Body of pancreas (tissue), 4 donors: ENCODE measurements at regions not wholly inside any gene's neighbourhood (a gene's known extent, or its start where the extent isn't known, plus 50 kb on each side); places are given as distances from the start of the nearest gene placed in this dataset.

Experiments
- POLR2A ChIP-seq, 3 donors: fragments of 450-650 bp; IDR thresholded peaks; one replicate each; pipeline ENCODE4 v1.6.1; 2016; ENCODE audit warnings: antibody characterized with exemption in 3 of 3, mild to moderate bottlenecking in 2 of 3
- TF ChIP-seq, protein P1 (sequence below), 7 experiments: fragments of 450-650 bp in 4 of 7; fragments of 200-600 bp in 3 of 7; sonication (generic) in 3 of 7; IDR thresholded peaks; one replicate each; pipeline ENCODE4 v1.5.1; 2016 to 2019; ENCODE audit warnings: antibody characterized with exemption in 7 of 7

DNA sequence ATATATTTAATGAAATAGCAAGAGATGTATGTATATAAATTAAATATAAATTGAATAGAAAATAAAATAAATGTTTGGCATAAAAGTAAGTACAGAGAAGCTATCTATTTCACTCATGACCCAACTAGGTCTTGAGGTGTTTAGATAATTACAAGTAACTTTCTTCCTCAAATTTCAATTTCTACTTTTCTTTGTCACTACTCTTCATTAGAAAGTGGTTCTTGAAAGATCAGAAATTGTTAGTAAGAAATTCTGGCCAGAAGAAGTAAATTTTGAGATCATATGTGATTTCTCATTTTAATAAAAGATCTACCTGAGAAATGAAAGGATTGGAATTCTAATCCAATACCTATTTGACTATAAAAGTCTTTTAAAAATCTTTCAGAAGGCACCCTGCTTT, 126.9 kb downstream of the BTC start:
- no peak for TF ChIP-seq POLR2A (IDR thresholded peaks at IDR 0.05)
- TF ChIP-seq, protein P1, sequence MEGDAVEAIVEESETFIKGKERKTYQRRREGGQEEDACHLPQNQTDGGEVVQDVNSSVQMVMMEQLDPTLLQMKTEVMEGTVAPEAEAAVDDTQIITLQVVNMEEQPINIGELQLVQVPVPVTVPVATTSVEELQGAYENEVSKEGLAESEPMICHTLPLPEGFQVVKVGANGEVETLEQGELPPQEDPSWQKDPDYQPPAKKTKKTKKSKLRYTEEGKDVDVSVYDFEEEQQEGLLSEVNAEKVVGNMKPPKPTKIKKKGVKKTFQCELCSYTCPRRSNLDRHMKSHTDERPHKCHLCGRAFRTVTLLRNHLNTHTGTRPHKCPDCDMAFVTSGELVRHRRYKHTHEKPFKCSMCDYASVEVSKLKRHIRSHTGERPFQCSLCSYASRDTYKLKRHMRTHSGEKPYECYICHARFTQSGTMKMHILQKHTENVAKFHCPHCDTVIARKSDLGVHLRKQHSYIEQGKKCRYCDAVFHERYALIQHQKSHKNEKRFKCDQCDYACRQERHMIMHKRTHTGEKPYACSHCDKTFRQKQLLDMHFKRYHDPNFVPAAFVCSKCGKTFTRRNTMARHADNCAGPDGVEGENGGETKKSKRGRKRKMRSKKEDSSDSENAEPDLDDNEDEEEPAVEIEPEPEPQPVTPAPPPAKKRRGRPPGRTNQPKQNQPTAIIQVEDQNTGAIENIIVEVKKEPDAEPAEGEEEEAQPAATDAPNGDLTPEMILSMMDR (IDR thresholded peaks at IDR 0.05) = no peak
